NB4 (cell line): ENCODE measurements at regions not wholly inside any gene's neighbourhood (a gene's known extent, or its start where the extent isn't known, plus 50 kb on each side); places are given as distances from the start of the nearest gene placed in this dataset.

ENCODE experiments used
- DNase-seq: peaks from one replicate; pipeline ENCODE4 v3.0.0; 2010; ENCODE audit warnings: low read depth
- H3K4me3 ChIP-seq: one replicate; pipeline ENCODE4 v1.5.1; 2011; ENCODE audit warnings: mild to moderate bottlenecking, low read depth, low read length, moderate library complexity
- CTCF ChIP-seq: IDR thresholded peaks from one replicate; pipeline ENCODE4 v1.5.1; 2012; ENCODE audit warnings: low read depth, low read length
- MAX ChIP-seq: IDR thresholded peaks from 2 replicates; pipeline ENCODE4 v1.6.1; 2011; ENCODE audit warnings: low read depth, low read length
- MYC ChIP-seq: IDR thresholded peaks from 2 replicates; pipeline ENCODE4 v1.6.1; 2011; ENCODE audit warnings: low read depth, low read length
- POLR2A ChIP-seq: IDR thresholded peaks from 2 replicates; pipeline ENCODE4 v1.6.1; 2011; ENCODE audit warnings: mild to moderate bottlenecking; ENCODE audit not compliant: insufficient read length; ENCODE audit errors: extremely low read depth

- no peak overlapping the region for H3K4me3 ChIP-seq
- TF ChIP-seq CTCF = no peak
- TF ChIP-seq MYC = no peak
- DNase-seq = no peak
These were observed 64.2 kb downstream of the GJA1 start for GRCh38 chr6:121499666-121500065.

GRCh38 chr6:121503589-121503991, 68.1 kb downstream of the GJA1 start:
- DNase-seq = no peak
- H3K4me3 ChIP-seq = no peak overlapping the region
- no peak for TF ChIP-seq MYC
- TF ChIP-seq CTCF = no peak
- no peak for TF ChIP-seq MAX
- TF ChIP-seq POLR2A = no peak

GRCh38 chr6:121504227-121504626, 68.8 kb downstream of the GJA1 start:
- DNase-seq = peak; percentile 75
- no peak overlapping the region for H3K4me3 ChIP-seq
- no peak for TF ChIP-seq MAX
- no peak for TF ChIP-seq POLR2A
- no peak for TF ChIP-seq MYC
- no peak for TF ChIP-seq CTCF

- TF ChIP-seq MYC (no peak), CTCF (no peak)
- no peak overlapping the region for H3K4me3 ChIP-seq
- DNase-seq = no peak
These were observed 69.8 kb downstream of the GJA1 start for GRCh38 chr6:121505284-121505683.

- DNase-seq = peak; percentile 54
- TF ChIP-seq MYC = no peak
- no peak for TF ChIP-seq POLR2A
- no peak overlapping the region for H3K4me3 ChIP-seq
These were observed 71.6 kb downstream of the GJA1 start for GRCh38 chr6:121506761-121507754.

GRCh38 chr6:121510568-121511177, 75.2 kb downstream of the GJA1 start:
- TF ChIP-seq MAX (no peak), CTCF (no peak), POLR2A (no peak), MYC (no peak)
- H3K4me3 ChIP-seq = no peak overlapping the region
- no peak for DNase-seq
